GM08714 (cell line): ENCODE measurements at regions not wholly inside any gene's neighbourhood (a gene's known extent, or its start where the extent isn't known, plus 50 kb on each side); places are given as distances from the start of the nearest gene placed in this dataset.

Source experiments
- H3K4me3 ChIP-seq: fragments of 200-500 bp; sonication (Bioruptor generic); 2 replicates; pipeline ENCODE4 v1.5.1; 2014; ENCODE audit warnings: mild to moderate bottlenecking, low read length, inconsistent platforms
- ZNF274 ChIP-seq: IDR thresholded peaks from 2 replicates; pipeline ENCODE4 v1.6.1; 2012; ENCODE audit warnings: mild to moderate bottlenecking, low read depth, low read length

DNA sequence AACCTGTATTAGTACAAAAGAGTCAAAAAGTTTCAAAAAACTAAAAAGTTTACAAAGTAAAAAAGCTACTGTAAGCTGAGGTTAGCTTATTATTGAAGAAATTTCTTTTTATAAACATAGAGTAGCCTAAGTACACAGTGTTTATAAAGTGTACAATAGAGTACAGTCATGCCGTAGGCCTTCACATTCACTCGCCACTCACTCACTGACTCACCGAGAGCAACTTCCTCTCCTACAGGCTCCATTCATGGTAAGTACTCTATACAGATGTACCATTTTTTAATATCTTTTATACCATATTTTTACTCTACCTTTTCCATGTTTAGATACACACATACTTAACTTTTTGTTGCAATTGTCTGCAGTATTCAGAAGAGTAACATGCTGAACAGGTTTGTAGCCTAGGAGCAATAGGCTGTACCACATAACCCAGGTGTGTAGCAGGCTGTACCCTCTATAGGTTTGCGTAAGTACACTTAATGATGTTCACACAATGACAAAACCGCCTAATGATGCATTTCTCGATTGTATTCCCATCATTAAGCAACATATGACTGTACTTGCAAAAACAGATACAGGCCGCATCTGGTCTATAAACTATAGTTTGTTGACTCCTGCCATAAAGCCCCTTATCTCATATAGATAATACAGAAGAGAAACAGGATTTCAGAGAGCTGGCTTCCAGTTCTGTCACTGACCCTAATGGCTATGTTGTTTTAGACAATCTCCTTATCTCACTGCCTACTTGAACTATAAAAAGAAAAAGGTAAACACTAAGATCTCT, 438.8 kb downstream of the HTR7 start:
- TF ChIP-seq ZNF274 = no peak
- H3K4me3 ChIP-seq = no peak overlapping the region

DNA sequence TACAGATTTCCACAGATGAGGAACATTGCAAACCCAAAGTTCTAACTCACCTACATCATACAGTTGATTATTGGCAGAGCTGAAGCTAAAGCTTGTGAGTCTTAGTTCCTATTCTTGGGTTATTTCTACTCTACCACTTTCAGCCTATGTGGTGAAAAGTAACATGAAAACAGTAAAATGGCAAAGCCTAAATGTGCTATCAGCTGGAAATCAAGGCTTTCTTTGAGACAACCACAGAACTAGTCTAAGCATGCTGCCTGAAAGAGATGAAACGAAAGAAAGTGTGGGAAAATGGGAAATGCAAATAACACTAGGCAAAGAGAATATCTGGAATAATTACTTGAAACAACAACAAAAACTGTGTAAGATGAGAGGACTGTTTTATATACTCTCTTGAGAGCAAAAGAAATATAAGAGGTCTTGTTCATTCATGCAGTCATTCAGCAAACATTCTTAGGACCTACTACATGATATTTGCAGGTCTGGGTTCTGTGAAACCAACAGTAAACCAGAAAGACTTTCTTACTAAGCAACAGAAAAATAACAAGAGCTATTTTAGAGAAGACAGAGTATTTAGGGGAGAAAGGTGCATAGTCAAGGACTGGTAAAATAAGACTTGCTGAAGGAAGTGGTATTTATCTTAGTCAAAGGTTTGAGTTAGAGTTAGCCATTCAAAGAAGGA, 437.1 kb downstream of the HTR7 start:
- no peak for TF ChIP-seq ZNF274

DNA sequence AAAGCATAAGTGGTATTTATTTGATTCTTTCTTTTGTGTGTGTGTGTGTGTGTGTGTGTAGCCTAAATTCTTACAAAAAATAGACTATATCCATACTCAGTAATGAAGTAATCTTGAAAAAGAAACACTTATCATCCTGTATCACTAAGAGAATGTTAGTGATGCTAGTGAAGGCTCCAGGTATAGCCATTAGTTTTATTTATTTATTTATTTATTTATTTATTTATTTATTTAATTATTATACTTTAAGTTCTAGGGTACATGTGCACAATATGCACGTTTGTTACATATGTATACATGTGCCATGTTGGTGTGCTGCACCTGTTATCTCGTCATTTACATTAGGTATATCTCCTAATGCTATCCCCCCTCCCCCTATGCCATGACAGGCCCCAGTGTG, 436.0 kb downstream of the HTR7 start:
- no peak for TF ChIP-seq ZNF274

More for the DNA sequence above, 437.1 kb downstream of the HTR7 start:
- no peak overlapping the region for H3K4me3 ChIP-seq

DNA sequence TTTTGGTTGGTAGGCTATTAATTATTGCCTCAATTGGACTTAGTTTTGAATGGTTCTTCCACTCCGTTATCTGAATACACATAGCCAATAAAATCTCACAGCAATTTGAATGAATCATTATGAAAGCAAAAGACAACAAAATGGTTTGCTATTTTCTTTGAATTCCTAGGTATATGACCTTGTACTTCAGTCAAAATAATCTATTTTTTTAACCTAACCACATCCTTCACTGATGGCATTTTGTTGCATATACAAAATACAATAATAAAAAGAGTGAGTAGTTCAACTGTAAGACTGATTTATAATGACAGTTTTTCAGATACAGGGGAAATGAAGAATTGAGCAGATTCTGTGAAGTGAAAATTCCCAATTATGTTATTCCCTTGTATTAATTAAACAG, 433.1 kb downstream of the HTR7 start:
- TF ChIP-seq ZNF274 = no peak
- H3K4me3 ChIP-seq = no peak overlapping the region

More for the DNA sequence above, 436.0 kb downstream of the HTR7 start:
- no peak overlapping the region for H3K4me3 ChIP-seq

DNA sequence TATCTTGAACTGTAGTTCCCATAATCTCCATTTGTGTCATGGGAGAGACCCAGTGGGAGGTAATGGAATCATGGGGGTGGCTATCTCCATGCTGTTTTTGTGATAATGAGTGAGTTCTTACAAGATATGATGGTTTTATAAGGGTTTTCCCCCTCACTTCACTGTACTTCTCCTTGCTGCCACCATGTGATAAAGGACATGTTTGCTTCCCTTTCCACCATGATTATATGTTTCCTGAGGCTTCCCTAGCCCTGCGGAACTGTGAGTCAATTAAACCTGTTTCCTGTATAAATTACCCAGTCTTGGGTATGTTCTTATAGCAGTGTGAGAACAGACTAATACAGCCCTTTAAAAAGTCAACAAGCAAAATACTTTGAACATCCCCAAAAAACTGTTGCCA, 427.7 kb downstream of the HTR7 start:
- TF ChIP-seq ZNF274 = no peak
- H3K4me3 ChIP-seq = no peak overlapping the region

DNA sequence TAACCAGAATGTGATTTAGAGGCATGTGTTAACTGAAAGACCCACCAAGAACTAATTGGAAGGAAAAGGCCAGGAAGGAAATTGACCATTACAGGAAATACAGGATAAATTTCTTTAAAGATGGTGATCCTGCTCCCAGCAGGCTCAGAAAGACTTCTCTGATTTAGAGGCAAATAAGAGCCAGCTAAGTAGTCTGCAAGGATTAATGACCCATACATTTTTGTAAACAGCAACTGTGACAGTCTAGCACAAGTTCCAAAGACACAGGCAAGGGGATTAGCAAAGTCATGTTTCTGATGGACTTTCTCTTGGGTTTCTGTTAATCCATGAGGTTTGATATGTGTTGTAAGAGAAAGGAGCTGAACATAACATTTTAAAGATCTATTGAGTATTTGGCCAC, 425.0 kb downstream of the HTR7 start:
- TF ChIP-seq ZNF274 = no peak
- H3K4me3 ChIP-seq = no peak overlapping the region

DNA sequence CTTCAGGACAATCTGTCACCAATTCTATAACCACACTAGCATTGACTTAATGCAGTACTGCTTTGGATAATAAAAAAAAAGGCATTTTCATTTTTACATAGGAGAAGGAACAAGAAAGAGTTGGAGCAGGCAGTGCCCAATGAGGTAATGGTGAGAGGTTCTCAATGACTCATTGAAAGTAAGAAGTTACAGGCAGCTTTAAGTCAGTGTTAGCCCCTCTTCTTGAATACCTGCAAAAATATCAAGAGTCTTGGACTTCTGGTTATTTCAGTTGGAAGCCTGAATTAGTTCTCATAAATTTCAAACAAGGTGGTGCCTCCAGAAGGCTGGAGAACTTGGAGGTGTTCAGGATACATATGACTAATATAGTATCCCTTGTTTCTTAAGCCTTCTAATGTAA, 422.5 kb downstream of the HTR7 start:
- no peak for TF ChIP-seq ZNF274
- H3K4me3 ChIP-seq = no peak overlapping the region

DNA sequence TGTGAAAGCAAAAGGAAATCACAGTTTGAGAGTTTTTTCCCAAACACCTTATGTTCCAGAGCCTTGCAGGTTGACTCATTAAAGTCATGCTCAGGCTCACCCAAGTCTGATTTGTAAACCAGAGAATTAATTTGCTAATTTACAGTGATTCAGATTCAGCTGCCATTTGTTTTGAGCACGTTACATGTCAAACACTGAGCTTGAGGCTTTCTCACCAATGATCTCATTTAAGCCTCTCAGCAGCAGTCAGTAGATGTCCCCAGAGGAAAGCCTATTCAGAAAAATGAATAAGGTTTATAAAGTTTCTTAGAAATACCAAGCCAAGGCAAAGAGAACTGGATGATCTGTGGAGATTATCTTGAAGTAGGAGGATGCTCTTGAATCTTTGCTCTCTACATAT, 420.4 kb downstream of the HTR7 start:
- TF ChIP-seq ZNF274 = no peak
- H3K4me3 ChIP-seq = no peak overlapping the region

DNA sequence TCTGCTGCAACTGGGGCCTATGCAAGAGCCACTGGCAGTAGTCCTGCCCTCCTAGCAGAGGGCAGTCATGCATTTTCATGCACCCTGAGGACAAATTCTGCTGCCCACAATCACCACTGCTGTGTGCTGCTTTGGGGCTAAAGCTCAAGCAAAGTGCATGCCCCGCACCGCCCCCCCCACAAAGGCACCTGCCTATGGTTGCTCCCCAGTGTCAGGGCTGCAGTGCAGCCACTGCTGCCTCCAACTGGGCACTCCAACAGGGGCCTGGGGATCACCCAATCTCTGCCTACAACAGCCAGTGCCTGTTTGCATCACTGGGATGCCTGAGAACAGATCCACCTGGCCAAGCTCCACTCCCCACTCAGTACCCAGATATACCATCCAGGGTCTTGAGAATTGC, 417.0 kb downstream of the HTR7 start:
- H3K4me3 ChIP-seq = no peak overlapping the region
- TF ChIP-seq ZNF274 = no peak

DNA sequence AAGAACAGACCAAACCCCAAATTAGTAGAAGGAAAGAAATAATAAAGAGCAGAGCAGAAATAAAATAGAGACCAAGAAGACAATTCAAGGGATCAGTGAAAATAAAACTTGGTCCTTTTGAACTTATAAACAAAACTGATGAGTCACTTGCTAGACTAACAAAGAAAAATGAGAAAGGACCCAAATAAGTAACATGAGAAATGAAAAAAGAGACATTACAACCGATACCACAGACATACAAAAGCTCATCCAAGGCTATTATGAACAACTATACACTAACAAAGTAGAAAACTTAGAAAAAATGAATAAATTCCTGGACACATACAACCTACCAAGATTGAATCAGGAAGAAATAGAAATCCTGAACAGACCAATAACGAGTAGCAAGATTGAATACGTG, 414.5 kb downstream of the HTR7 start:
- no peak for TF ChIP-seq ZNF274
- no peak overlapping the region for H3K4me3 ChIP-seq

DNA sequence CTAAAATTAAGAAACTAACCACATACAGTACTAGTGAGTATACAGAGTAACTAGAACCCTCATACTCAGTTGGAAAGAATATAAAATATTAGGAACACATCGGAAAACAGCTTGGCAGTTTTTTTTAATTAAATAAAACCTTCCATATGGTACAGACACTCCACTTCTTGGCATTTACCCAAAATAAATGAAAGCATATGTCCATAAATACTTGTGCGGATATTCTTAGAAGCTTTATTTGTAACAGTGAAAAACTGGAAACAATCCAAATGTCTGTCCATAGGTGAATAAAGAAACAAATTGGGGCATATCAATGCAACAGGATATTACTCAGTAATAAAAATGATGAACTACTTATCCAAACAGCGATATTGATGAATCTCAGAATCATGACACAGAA, 410.0 kb downstream of the HTR7 start:
- H3K4me3 ChIP-seq = no peak overlapping the region
- no peak for TF ChIP-seq ZNF274

DNA sequence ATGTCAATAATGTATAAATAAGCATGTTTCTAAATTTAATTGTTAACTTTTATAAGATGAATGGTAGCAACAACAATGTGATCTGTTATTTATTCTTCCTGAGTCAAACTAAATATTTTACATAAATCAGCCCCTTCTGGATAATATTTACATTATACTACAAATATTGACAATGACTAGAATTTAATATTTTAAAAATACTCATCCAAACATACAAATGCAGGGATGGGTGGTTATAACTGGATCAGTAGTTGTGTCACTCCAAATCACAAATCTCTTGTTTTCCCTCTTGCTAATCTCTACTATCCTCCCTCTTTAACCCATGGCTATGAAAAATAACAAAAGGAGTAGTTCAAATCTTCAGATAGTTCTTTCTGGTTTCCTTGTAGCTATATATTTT, 407.0 kb downstream of the HTR7 start:
- H3K4me3 ChIP-seq = no peak overlapping the region
- TF ChIP-seq ZNF274 = no peak

DNA sequence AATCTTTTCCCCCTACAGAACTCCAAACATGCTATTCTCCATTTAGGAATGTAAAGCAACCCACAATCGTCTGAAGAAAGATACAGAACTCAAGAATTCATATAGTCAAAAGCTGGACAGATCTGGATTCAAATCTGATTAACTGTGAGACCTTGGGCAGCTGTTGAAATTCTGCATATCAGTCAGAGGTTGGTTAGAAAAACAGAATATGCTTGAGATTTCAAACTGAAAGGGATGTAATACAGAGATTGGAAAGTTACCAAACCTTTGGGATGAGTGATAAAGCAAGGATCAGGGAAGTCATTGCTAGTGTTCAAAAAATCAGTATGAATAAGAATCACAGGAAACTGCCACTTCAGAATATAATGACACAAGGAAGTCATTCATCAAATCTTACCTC, 406.6 kb downstream of the HTR7 start:
- H3K4me3 ChIP-seq = no peak overlapping the region
- no peak for TF ChIP-seq ZNF274

DNA sequence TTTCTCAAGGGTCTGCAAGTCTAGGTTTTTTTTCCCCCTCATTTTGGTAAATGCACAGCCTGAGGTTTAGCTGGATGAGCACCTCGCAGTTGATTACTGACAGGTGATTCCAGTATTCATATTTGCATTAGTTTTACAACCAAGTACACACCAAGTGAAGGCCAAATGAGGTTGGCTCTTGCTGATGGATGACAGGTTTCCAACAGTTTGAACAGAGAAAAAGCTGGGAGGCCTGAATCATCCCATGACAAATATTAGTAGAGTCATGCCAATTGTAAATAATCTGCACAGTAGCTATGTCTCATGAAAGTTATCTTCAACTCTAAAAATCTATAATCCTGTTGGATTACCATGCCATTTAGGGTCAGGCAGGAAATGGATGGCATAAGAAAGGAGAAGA, 399.8 kb downstream of the HTR7 start:
- H3K4me3 ChIP-seq = no peak overlapping the region
- no peak for TF ChIP-seq ZNF274

DNA sequence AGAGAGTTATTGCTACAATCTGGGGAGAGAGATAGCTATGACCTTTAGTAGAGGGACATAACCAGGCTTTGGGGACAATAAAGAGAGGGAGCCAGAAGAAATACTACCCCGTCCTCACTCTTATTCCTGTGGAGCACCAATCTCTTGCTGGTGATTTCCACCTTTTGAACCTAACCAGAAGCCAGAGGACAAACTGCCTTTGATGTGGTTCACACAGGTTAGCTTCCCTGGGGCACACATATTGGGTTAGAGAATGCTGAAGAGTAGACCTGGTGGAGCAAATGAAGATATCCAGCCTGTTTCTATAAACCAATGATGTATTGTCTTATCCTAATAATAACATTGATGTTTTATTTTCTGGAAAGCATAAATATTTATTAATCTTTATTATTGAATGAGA, 399.3 kb downstream of the HTR7 start:
- TF ChIP-seq ZNF274 = no peak
- no peak overlapping the region for H3K4me3 ChIP-seq

DNA sequence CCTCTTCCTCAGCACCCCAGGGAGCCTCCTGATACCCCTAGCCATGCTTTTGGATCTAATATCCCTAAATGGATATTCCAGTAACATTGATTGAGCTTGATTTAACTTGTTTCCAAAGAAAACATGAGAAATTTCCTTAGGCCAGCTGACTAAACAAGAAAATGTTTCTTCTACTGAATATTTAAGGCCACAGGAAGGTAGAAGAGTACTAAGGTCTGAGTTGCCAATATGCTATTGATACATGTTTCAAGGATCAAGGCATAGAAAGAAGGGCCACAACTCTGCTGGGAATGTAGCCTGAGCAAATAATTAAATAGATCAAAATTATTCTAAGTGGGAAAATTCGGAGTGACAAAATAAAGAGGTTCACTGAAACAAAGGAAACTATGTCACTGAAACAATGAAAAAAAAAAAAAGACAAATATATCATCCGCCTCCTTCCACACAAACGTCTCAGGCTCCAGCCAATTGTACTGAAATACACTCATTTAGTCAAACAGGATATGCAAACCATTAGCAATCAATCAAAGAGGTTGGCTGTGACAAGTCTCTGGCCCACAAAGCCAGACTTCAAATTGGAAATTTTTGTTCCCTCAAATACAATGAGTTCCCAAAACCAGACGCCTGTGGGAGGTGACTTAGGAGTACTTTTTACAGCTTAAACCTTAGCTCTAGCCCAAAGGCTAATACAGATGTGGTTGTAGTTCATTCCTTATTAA, 396.2 kb downstream of the HTR7 start:
- TF ChIP-seq ZNF274 = no peak
- H3K4me3 ChIP-seq = no peak overlapping the region
